KMS-11 (cell line): ENCODE measurements at regions not wholly inside any gene's neighbourhood (a gene's known extent, or its start where the extent isn't known, plus 50 kb on each side); places are given as distances from the start of the nearest gene placed in this dataset.

Experiments
- H2AFZ ChIP-seq: fragments of 200-600 bp; sonication (generic); 2 replicates; pipeline ENCODE4 v1.6.1; 2016; ENCODE audit warnings: antibody characterized with exemption, mixed run types, low read depth
- H3K27ac ChIP-seq: fragments of 200-600 bp; sonication (generic); 2 replicates; pipeline ENCODE4 v1.6.1; 2016; ENCODE audit warnings: mild to moderate bottlenecking, mixed run types
- H3K27me3 ChIP-seq: fragments of 200-600 bp; sonication (generic); 2 replicates; pipeline ENCODE4 v1.6.1; 2017; ENCODE audit warnings: mild to moderate bottlenecking, low read depth, mixed run types, moderate library complexity; ENCODE audit not compliant: insufficient read depth
- H3K36me3 ChIP-seq: fragments of 200-600 bp; sonication (generic); 2 replicates; pipeline ENCODE4 v1.6.1; 2017; ENCODE audit warnings: mild to moderate bottlenecking, mixed run types; ENCODE audit not compliant: insufficient read depth
- H3K4me1 ChIP-seq: fragments of 200-600 bp; sonication (generic); 2 replicates; pipeline ENCODE4 v1.6.1; 2016; ENCODE audit warnings: mild to moderate bottlenecking, low read depth, mixed run types; ENCODE audit not compliant: poor library complexity, severe bottlenecking
- H3K4me2 ChIP-seq: fragments of 200-600 bp; sonication (generic); 2 replicates; pipeline ENCODE4 v1.7.0; 2016; ENCODE audit warnings: mild to moderate bottlenecking, mixed run types
- H3K4me3 ChIP-seq: fragments of 200-600 bp; sonication (generic); IDR thresholded peaks from 2 replicates; pipeline ENCODE4 v1.6.1; 2017; ENCODE audit warnings: low read depth, low read length, mixed read lengths; ENCODE audit not compliant: insufficient read depth
- H3K79me2 ChIP-seq: fragments of 200-600 bp; sonication (generic); 2 replicates; pipeline ENCODE4 v1.6.1; 2016; ENCODE audit warnings: low read depth, mixed run types; ENCODE audit not compliant: insufficient read depth
- H3K9ac ChIP-seq: fragments of 200-600 bp; sonication (generic); 2 replicates; pipeline ENCODE4 v1.6.1; 2016; ENCODE audit warnings: mild to moderate bottlenecking, mixed run types
- H4K20me1 ChIP-seq: fragments of 200-600 bp; sonication (generic); 2 replicates; pipeline ENCODE4 v1.6.1; 2016; ENCODE audit warnings: mild to moderate bottlenecking, mixed run types; ENCODE audit not compliant: insufficient read depth
- CTCF ChIP-seq: fragments of 200-600 bp; sonication (generic); conservative IDR thresholded peaks from 2 replicates; pipeline ENCODE4 v1.6.1; 2017; ENCODE audit warnings: low read depth, mild to moderate bottlenecking, antibody characterized with exemption, low read length, moderate library complexity, mixed read lengths

DNA sequence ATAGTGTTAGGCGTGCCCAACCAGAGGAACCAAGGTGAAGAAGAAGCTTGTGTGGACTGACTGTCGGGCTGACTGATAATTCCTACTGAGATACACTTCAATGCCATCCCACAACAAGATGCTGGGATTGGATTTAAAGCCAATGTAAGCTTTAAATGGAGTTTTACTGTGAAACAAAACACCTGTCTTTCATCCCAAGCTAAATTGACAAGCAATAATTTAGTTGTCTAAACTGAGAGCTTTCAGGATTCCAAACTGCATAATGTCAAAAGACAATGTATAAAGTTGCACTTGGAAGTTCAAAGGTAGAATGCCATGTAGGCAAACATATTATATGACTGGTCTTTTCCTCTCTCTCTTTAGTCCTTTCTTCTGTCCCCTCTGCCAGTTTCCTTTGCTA, 1025.3 kb upstream of the FANCL start:
- H3K27ac ChIP-seq, result no peak overlapping the region
- H3K27me3 ChIP-seq, result no peaks in the 10 kb centered on the region
- no peak overlapping the region for H2AFZ ChIP-seq
- no peaks in the 10 kb centered on the region for H3K36me3 ChIP-seq
- no peak overlapping the region for H3K4me3 ChIP-seq
- no peaks in the 10 kb centered on the region for H4K20me1 ChIP-seq
- H3K9ac ChIP-seq, result no peak overlapping the region
- H3K4me2 ChIP-seq, result no peak overlapping the region
- H3K79me2 ChIP-seq, result no peaks in the 10 kb centered on the region
- H3K4me1 ChIP-seq, result no peaks in the 10 kb centered on the region
- no peak for TF ChIP-seq CTCF

DNA sequence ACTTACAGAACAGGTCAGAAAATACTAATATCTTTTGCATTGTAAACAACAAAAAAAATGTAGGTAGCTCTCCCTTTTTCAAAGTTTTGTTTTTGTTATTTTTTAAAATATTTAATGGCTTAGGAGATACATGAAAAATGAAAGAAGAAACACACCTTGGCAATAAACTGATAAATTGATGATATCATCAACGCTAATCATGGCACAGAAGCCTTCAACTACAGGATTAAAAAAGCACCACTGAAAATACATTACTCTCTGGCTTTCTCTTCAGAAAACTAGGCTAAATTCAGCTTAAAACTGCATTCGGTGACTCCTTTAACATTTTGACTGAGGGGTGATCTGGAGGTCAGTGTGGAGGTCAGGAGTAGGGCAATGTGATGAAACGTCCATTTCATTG, 1018.8 kb upstream of the FANCL start:
- Histone ChIP-seq H3K79me2 (no peaks in the 10 kb centered on the region), H2AFZ (no peak overlapping the region), H3K27me3 (no peaks in the 10 kb centered on the region), H3K4me1 (no peaks in the 10 kb centered on the region), H4K20me1 (no peaks in the 10 kb centered on the region), H3K4me3 (no peak overlapping the region), H3K27ac (no peak overlapping the region), H3K4me2 (no peak overlapping the region), H3K36me3 (no peaks in the 10 kb centered on the region), H3K9ac (no peak overlapping the region)
- no peak for TF ChIP-seq CTCF

- H3K9ac ChIP-seq, result no peak overlapping the region
- H2AFZ ChIP-seq, result no peak overlapping the region
- no peak overlapping the region for H3K4me2 ChIP-seq
- no peaks in the 10 kb centered on the region for H3K36me3 ChIP-seq
- no peak overlapping the region for H3K27ac ChIP-seq
- no peaks in the 10 kb centered on the region for H3K27me3 ChIP-seq
- TF ChIP-seq CTCF, result no peak
- H3K4me3 ChIP-seq, result no peak overlapping the region
- H3K79me2 ChIP-seq, result no peaks in the 10 kb centered on the region
- H4K20me1 ChIP-seq, result no peaks in the 10 kb centered on the region
- no peaks in the 10 kb centered on the region for H3K4me1 ChIP-seq
These were observed 1015.2 kb upstream of the FANCL start for GRCh38 chr2:59256290-59256689.

GRCh38 chr2:59254279-59254678, 1013.2 kb upstream of the FANCL start:
- H3K36me3 ChIP-seq, result no peaks in the 10 kb centered on the region
- no peak for TF ChIP-seq CTCF
- no peaks in the 10 kb centered on the region for H3K27me3 ChIP-seq
- no peaks in the 10 kb centered on the region for H4K20me1 ChIP-seq
- no peaks in the 10 kb centered on the region for H3K79me2 ChIP-seq
- no peak overlapping the region for H3K4me3 ChIP-seq
- no peak overlapping the region for H3K9ac ChIP-seq
- H3K27ac ChIP-seq, result no peak overlapping the region
- H2AFZ ChIP-seq, result no peak overlapping the region
- no peak overlapping the region for H3K4me2 ChIP-seq
- no peaks in the 10 kb centered on the region for H3K4me1 ChIP-seq

- no peak overlapping the region for H3K4me3 ChIP-seq
- H2AFZ ChIP-seq, result no peak overlapping the region
- H3K27ac ChIP-seq, result no peak overlapping the region
- H3K9ac ChIP-seq, result no peak overlapping the region
- no peaks in the 10 kb centered on the region for H3K36me3 ChIP-seq
- no peaks in the 10 kb centered on the region for H3K79me2 ChIP-seq
- no peaks in the 10 kb centered on the region for H3K4me1 ChIP-seq
- H3K4me2 ChIP-seq, result no peak overlapping the region
- H3K27me3 ChIP-seq, result no peaks in the 10 kb centered on the region
- TF ChIP-seq CTCF, result no peak
- H4K20me1 ChIP-seq, result no peaks in the 10 kb centered on the region
These were observed 1009.2 kb upstream of the FANCL start for GRCh38 chr2:59250307-59250677.
